ENCODE measurements at regions not wholly inside any gene's neighbourhood (a gene's known extent, or its start where the extent isn't known, plus 50 kb on each side); places are given as distances from the start of the nearest gene placed in this dataset.

- Mint-ChIP-seq H3K4me1 (ENCODE audit: unreplicated experiment) (peaks cover 6% of the 10 kb centered on the region), H3K9me3 (ENCODE audit: unreplicated experiment) (no peaks in the 10 kb centered on the region), H3K27ac (ENCODE audit: unreplicated experiment) (no peak overlapping the region), H3K27me3 (ENCODE audit: unreplicated experiment) (no peaks in the 10 kb centered on the region), H3K4me3 (ENCODE audit: unreplicated experiment) (no peak overlapping the region), H3K36me3 (ENCODE audit: unreplicated experiment) (no peaks in the 10 kb centered on the region)
- TF ChIP-seq CTCF (IDR thresholded peaks at IDR 0.05): no peak
- no peak for DNase-seq (ENCODE audit: extremely low spot score, unreplicated experiment)
Observed at GRCh38 chr12:68428724-68429501, 96.8 kb upstream of the MDM1 start.

DNA sequence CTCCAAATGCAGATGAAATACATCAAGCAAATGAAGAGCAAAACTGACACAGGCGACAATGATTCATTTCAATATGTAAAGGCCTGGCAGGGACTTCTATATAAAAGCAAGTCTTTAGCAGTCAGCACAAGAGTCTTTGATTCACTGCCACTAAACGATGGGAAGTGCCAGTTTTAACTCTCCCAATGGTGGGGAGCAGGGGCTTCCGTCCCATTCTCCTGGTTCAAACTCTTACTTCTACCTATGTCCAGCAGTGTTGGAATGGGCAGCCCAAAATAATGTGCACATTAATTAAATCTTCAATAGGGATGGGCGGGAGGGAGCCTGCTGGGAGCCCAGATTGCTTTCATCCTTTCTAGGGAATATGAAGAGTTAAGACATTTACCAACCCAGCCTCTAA lies 97.5 kb upstream of the MDM1 start:
- Mint-ChIP-seq H3K36me3 (ENCODE audit: unreplicated experiment) (no peaks in the 10 kb centered on the region), H3K4me1 (ENCODE audit: unreplicated experiment) (peaks cover 6% of the 10 kb centered on the region), H3K9me3 (ENCODE audit: unreplicated experiment) (no peaks in the 10 kb centered on the region), H3K4me3 (ENCODE audit: unreplicated experiment) (no peak overlapping the region), H3K27me3 (ENCODE audit: unreplicated experiment) (no peaks in the 10 kb centered on the region), H3K27ac (ENCODE audit: unreplicated experiment) (no peak overlapping the region)
- TF ChIP-seq CTCF (IDR thresholded peaks at IDR 0.05): no peak
- no peak for DNase-seq (ENCODE audit: extremely low spot score, unreplicated experiment)

DNA sequence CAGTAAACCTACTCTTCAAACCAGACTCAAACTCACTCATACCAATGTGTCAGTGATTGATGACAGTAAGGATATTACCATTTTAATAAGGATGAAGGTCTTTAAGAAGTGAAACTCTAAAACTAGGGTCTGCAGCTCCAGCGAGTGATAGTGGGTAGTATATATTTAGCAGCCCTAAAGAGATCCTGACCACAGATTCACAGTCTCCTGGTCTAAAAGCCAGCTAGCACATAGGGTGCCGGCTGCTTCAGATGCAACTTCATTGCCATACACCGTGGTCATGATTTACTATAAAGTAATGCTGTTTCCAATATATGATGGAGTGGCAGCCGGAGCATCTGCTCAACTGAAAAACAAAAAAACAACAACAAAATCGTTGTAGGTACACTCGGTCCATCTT lies 99.6 kb upstream of the MDM1 start:
- Mint-ChIP-seq H3K27me3 (ENCODE audit: unreplicated experiment) (no peaks in the 10 kb centered on the region), H3K36me3 (ENCODE audit: unreplicated experiment) (no peaks in the 10 kb centered on the region), H3K4me1 (ENCODE audit: unreplicated experiment) (peaks cover 3% of the 10 kb centered on the region)

DNA sequence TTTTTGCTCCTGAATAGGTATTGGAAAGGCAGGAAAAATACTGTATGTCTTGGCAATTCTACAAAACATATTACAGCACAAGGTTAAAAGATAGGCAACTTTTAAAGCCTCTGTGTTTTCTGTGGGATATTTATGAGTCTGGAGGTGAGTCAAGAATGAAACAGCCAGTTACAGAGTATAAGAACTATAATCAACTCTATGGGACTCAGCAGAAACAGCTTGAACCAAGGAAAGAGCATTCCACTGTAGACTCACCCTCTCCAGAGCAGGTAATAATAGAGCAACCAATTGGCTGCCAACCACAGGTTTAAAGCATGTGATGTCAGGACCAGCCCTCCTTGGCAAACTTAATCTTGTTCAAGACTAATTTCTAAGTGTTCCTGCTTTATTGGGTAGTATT lies 100.5 kb upstream of the MDM1 start:
- TF ChIP-seq CTCF (IDR thresholded peaks at IDR 0.05): no peak
- Mint-ChIP-seq H3K4me3 (ENCODE audit: unreplicated experiment) (no peak overlapping the region), H3K27ac (ENCODE audit: unreplicated experiment) (no peak overlapping the region), H3K9me3 (ENCODE audit: unreplicated experiment) (no peaks in the 10 kb centered on the region), H3K36me3 (ENCODE audit: unreplicated experiment) (no peaks in the 10 kb centered on the region), H3K27me3 (ENCODE audit: unreplicated experiment) (no peaks in the 10 kb centered on the region), H3K4me1 (ENCODE audit: unreplicated experiment) (peaks cover 3% of the 10 kb centered on the region)
- no peak for DNase-seq (ENCODE audit: extremely low spot score, unreplicated experiment)

More for the DNA sequence above, 99.6 kb upstream of the MDM1 start:
- H3K9me3 Mint-ChIP-seq (ENCODE audit: unreplicated experiment): no peaks in the 10 kb centered on the region
- no peak overlapping the region for H3K27ac Mint-ChIP-seq (ENCODE audit: unreplicated experiment)
- no peak overlapping the region for H3K4me3 Mint-ChIP-seq (ENCODE audit: unreplicated experiment)
- TF ChIP-seq CTCF (IDR thresholded peaks at IDR 0.05): no peak
- no peak for DNase-seq (ENCODE audit: extremely low spot score, unreplicated experiment)

DNA sequence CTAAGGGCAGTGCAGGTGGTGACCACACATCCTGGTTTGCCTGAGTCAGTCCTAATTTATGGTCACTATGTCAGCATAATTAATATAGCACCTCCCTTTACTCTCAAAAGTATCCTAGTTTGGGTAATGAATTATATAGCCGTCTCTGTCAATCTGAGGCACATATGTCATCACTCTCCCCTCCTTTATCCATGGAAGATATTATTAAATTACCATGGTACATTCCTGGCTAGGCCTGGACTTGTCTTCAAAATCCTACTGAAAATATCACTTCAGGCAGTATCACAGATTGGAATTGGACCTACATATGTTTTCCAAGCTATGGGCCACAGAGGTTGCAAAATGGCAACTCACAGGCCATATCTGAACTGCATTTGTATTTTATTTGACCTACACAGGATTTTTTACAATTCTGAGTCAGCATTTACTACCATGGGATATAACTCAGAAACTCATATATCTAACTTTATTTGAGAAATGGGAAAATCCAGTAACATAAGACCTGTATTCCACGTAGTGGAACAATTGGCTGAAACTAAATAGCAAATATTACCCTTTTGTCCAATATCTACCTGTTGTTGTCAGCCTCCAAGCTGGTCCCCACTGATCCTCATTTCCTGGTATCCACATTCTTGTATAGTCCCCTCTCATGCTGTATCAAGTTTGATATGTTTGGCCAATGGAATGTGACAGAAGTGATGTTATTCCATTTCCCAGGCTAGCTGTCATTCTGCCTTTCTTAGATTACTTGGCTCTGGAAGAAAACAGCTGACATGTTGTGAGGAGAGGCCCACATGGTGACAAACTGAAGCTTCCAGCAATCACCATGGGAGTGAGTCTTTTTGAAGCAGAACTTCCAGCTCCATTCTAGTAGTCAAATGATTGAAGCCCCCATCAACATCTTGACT lies 102.5 kb upstream of the MDM1 start:
- H3K9me3 Mint-ChIP-seq (ENCODE audit: unreplicated experiment): no peaks in the 10 kb centered on the region
- no peak for DNase-seq (ENCODE audit: extremely low spot score, unreplicated experiment)
- no peak overlapping the region for H3K4me3 Mint-ChIP-seq (ENCODE audit: unreplicated experiment)

More for the DNA sequence above, 102.5 kb upstream of the MDM1 start:
- Mint-ChIP-seq H3K36me3 (ENCODE audit: unreplicated experiment) (no peaks in the 10 kb centered on the region), H3K27me3 (ENCODE audit: unreplicated experiment) (no peaks in the 10 kb centered on the region), H3K4me1 (ENCODE audit: unreplicated experiment) (no peaks in the 10 kb centered on the region), H3K27ac (ENCODE audit: unreplicated experiment) (no peak overlapping the region)
- no peak for TF ChIP-seq CTCF (IDR thresholded peaks at IDR 0.05)
